ENCODE measurements at regions not wholly inside any gene's neighbourhood (a gene's known extent, or its start where the extent isn't known, plus 50 kb on each side); places are given as distances from the start of the nearest gene placed in this dataset.

- Histone ChIP-seq H3K27me3 (ENCODE audit: control insufficient read depth in 2 of 2, insufficient read depth in 1 of 2, low read length in 1 of 2) (no peaks in the 10 kb centered on the region), H3K4me1 (ENCODE audit: control insufficient read depth in 2 of 2, insufficient read depth in 2 of 2, low read length in 2 of 2) (peaks cover 0 to 9% of the 10 kb centered on the region in 2 donors), H3K27ac (ENCODE audit: low read depth in 1 of 2, low read length in 1 of 2) (no peak overlapping the region), H3K9me3 (ENCODE audit: control insufficient read depth in 2 of 2, insufficient read depth in 1 of 2, low read length in 1 of 2) (no peaks in the 10 kb centered on the region), H3K36me3 (ENCODE audit: control insufficient read depth in 2 of 2, insufficient read depth in 2 of 2, low read length in 1 of 2) (no peaks in the 10 kb centered on the region), H3K4me3 (ENCODE audit: low read length in 2 of 2) (no peak overlapping the region)
- 91% methylated on average over 7 of the region's 7 CpGs for WGBS
- no peak for DNase-seq (ENCODE audit: low read depth in 6 of 9, low spot score in 9 of 9)
Observed at GRCh38 chr3:59391131-59391530, 341.3 kb upstream of the CFAP20DC start.

- Histone ChIP-seq H3K4me1 (ENCODE audit: control insufficient read depth in 2 of 2, insufficient read depth in 2 of 2, low read length in 2 of 2) (peaks cover 0 to 9% of the 10 kb centered on the region in 2 donors), H3K27ac (ENCODE audit: low read depth in 1 of 2, low read length in 1 of 2) (peak overlapping the region in 1 of 2 donors; percentile 53), H3K27me3 (ENCODE audit: control insufficient read depth in 2 of 2, insufficient read depth in 1 of 2, low read length in 1 of 2) (no peaks in the 10 kb centered on the region), H3K4me3 (ENCODE audit: low read length in 2 of 2) (no peak overlapping the region), H3K36me3 (ENCODE audit: control insufficient read depth in 2 of 2, insufficient read depth in 2 of 2, low read length in 1 of 2) (no peaks in the 10 kb centered on the region), H3K9me3 (ENCODE audit: control insufficient read depth in 2 of 2, insufficient read depth in 1 of 2, low read length in 1 of 2) (no peaks in the 10 kb centered on the region)
- DNase-seq (ENCODE audit: low read depth in 6 of 9, low spot score in 9 of 9), result peak in 2 of 9 donors; percentile 5 to 41
- WGBS, result 72% methylated on average over 3 of the region's 3 CpGs
Observed at GRCh38 chr3:59388555-59389270, 338.9 kb upstream of the CFAP20DC start.

GRCh38 chr3:59386165-59386564 is 336.3 kb upstream of the CFAP20DC start:
- Histone ChIP-seq H3K27me3 (ENCODE audit: control insufficient read depth in 2 of 2, insufficient read depth in 1 of 2, low read length in 1 of 2) (no peaks in the 10 kb centered on the region), H3K9me3 (ENCODE audit: control insufficient read depth in 2 of 2, insufficient read depth in 1 of 2, low read length in 1 of 2) (no peaks in the 10 kb centered on the region), H3K36me3 (ENCODE audit: control insufficient read depth in 2 of 2, insufficient read depth in 2 of 2, low read length in 1 of 2) (no peaks in the 10 kb centered on the region), H3K27ac (ENCODE audit: low read depth in 1 of 2, low read length in 1 of 2) (no peak overlapping the region), H3K4me1 (ENCODE audit: control insufficient read depth in 2 of 2, insufficient read depth in 2 of 2, low read length in 2 of 2) (peaks cover 0 to 9% of the 10 kb centered on the region in 2 donors), H3K4me3 (ENCODE audit: low read length in 2 of 2) (no peak overlapping the region)
- DNase-seq (ENCODE audit: low read depth in 6 of 9, low spot score in 9 of 9), result peak in 1 of 9 donors; percentile 22
- 96% methylated on average over 5 of the region's 5 CpGs for WGBS

GRCh38 chr3:59385547-59385946 is 335.7 kb upstream of the CFAP20DC start:
- Histone ChIP-seq H3K4me1 (ENCODE audit: control insufficient read depth in 2 of 2, insufficient read depth in 2 of 2, low read length in 2 of 2) (peaks cover 0 to 9% of the 10 kb centered on the region in 2 donors), H3K27ac (ENCODE audit: low read depth in 1 of 2, low read length in 1 of 2) (no peak overlapping the region), H3K27me3 (ENCODE audit: control insufficient read depth in 2 of 2, insufficient read depth in 1 of 2, low read length in 1 of 2) (no peaks in the 10 kb centered on the region), H3K36me3 (ENCODE audit: control insufficient read depth in 2 of 2, insufficient read depth in 2 of 2, low read length in 1 of 2) (no peaks in the 10 kb centered on the region), H3K4me3 (ENCODE audit: low read length in 2 of 2) (no peak overlapping the region), H3K9me3 (ENCODE audit: control insufficient read depth in 2 of 2, insufficient read depth in 1 of 2, low read length in 1 of 2) (no peaks in the 10 kb centered on the region)
- WGBS, result 91% methylated on average over 7 of the region's 7 CpGs
- no peak for DNase-seq (ENCODE audit: low read depth in 6 of 9, low spot score in 9 of 9)

GRCh38 chr3:59381282-59381681 is 331.5 kb upstream of the CFAP20DC start:
- no peak overlapping the region for H3K27ac ChIP-seq (ENCODE audit: low read depth in 1 of 2, low read length in 1 of 2)
- no peaks in the 10 kb centered on the region for H3K36me3 ChIP-seq (ENCODE audit: control insufficient read depth in 2 of 2, insufficient read depth in 2 of 2, low read length in 1 of 2)
- no peaks in the 10 kb centered on the region for H3K4me1 ChIP-seq (ENCODE audit: control insufficient read depth in 2 of 2, insufficient read depth in 2 of 2, low read length in 2 of 2)
- H3K4me3 ChIP-seq (ENCODE audit: low read length in 2 of 2), result no peak overlapping the region
- no peaks in the 10 kb centered on the region for H3K9me3 ChIP-seq (ENCODE audit: control insufficient read depth in 2 of 2, insufficient read depth in 1 of 2, low read length in 1 of 2)
- H3K27me3 ChIP-seq (ENCODE audit: control insufficient read depth in 2 of 2, insufficient read depth in 1 of 2, low read length in 1 of 2), result no peaks in the 10 kb centered on the region
- DNase-seq (ENCODE audit: low read depth in 6 of 9, low spot score in 9 of 9), result no peak
- 97% methylated on average over 2 of the region's 2 CpGs for WGBS

GRCh38 chr3:59380146-59380545 is 330.3 kb upstream of the CFAP20DC start:
- no peak for DNase-seq (ENCODE audit: low read depth in 6 of 9, low spot score in 9 of 9)
- no peaks in the 10 kb centered on the region for H3K27me3 ChIP-seq (ENCODE audit: control insufficient read depth in 2 of 2, insufficient read depth in 1 of 2, low read length in 1 of 2)

GRCh38 chr3:59374818-59375211 is 325.0 kb upstream of the CFAP20DC start:
- WGBS, result 83% methylated on average over 3 of the region's 3 CpGs
- peaks cover 0 to 8% of the 10 kb centered on the region in 2 donors for H3K4me1 ChIP-seq (ENCODE audit: control insufficient read depth in 2 of 2, insufficient read depth in 2 of 2, low read length in 2 of 2)
- H3K27me3 ChIP-seq (ENCODE audit: control insufficient read depth in 2 of 2, insufficient read depth in 1 of 2, low read length in 1 of 2), result no peaks in the 10 kb centered on the region
- H3K4me3 ChIP-seq (ENCODE audit: low read length in 2 of 2), result no peak overlapping the region
- no peaks in the 10 kb centered on the region for H3K9me3 ChIP-seq (ENCODE audit: control insufficient read depth in 2 of 2, insufficient read depth in 1 of 2, low read length in 1 of 2)
- DNase-seq (ENCODE audit: low read depth in 6 of 9, low spot score in 9 of 9), result peak in 4 of 9 donors; percentile 17 to 67 (median 30)
- H3K36me3 ChIP-seq (ENCODE audit: control insufficient read depth in 2 of 2, insufficient read depth in 2 of 2, low read length in 1 of 2), result no peaks in the 10 kb centered on the region
- H3K27ac ChIP-seq (ENCODE audit: low read depth in 1 of 2, low read length in 1 of 2), result no peak overlapping the region

More at GRCh38 chr3:59380146-59380545, 330.3 kb upstream of the CFAP20DC start:
- Histone ChIP-seq H3K36me3 (ENCODE audit: control insufficient read depth in 2 of 2, insufficient read depth in 2 of 2, low read length in 1 of 2) (no peaks in the 10 kb centered on the region), H3K4me3 (ENCODE audit: low read length in 2 of 2) (no peak overlapping the region), H3K27ac (ENCODE audit: low read depth in 1 of 2, low read length in 1 of 2) (no peak overlapping the region), H3K4me1 (ENCODE audit: control insufficient read depth in 2 of 2, insufficient read depth in 2 of 2, low read length in 2 of 2) (no peaks in the 10 kb centered on the region), H3K9me3 (ENCODE audit: control insufficient read depth in 2 of 2, insufficient read depth in 1 of 2, low read length in 1 of 2) (no peaks in the 10 kb centered on the region)

- Histone ChIP-seq H3K4me3 (ENCODE audit: low read length in 2 of 2) (no peak overlapping the region), H3K36me3 (ENCODE audit: control insufficient read depth in 2 of 2, insufficient read depth in 2 of 2, low read length in 1 of 2) (no peaks in the 10 kb centered on the region), H3K4me1 (ENCODE audit: control insufficient read depth in 2 of 2, insufficient read depth in 2 of 2, low read length in 2 of 2) (peaks cover 0 to 8% of the 10 kb centered on the region in 2 donors), H3K27ac (ENCODE audit: low read depth in 1 of 2, low read length in 1 of 2) (no peak overlapping the region), H3K9me3 (ENCODE audit: control insufficient read depth in 2 of 2, insufficient read depth in 1 of 2, low read length in 1 of 2) (no peaks in the 10 kb centered on the region), H3K27me3 (ENCODE audit: control insufficient read depth in 2 of 2, insufficient read depth in 1 of 2, low read length in 1 of 2) (no peaks in the 10 kb centered on the region)
- DNase-seq (ENCODE audit: low read depth in 6 of 9, low spot score in 9 of 9), result no peak
- WGBS, result 95% methylated on average over 6 of the region's 6 CpGs
Observed at GRCh38 chr3:59374091-59374817, 324.4 kb upstream of the CFAP20DC start.

- Histone ChIP-seq H3K4me1 (ENCODE audit: control insufficient read depth in 2 of 2, insufficient read depth in 2 of 2, low read length in 2 of 2) (peaks cover 0 to 14% of the 10 kb centered on the region in 2 donors), H3K9me3 (ENCODE audit: control insufficient read depth in 2 of 2, insufficient read depth in 1 of 2, low read length in 1 of 2) (no peaks in the 10 kb centered on the region), H3K27me3 (ENCODE audit: control insufficient read depth in 2 of 2, insufficient read depth in 1 of 2, low read length in 1 of 2) (no peaks in the 10 kb centered on the region), H3K36me3 (ENCODE audit: control insufficient read depth in 2 of 2, insufficient read depth in 2 of 2, low read length in 1 of 2) (no peaks in the 10 kb centered on the region), H3K27ac (ENCODE audit: low read depth in 1 of 2, low read length in 1 of 2) (no peak overlapping the region), H3K4me3 (ENCODE audit: low read length in 2 of 2) (no peak overlapping the region)
- DNase-seq (ENCODE audit: low read depth in 6 of 9, low spot score in 9 of 9), result no peak
- WGBS, result 58% methylated on average over 3 of the region's 3 CpGs
Observed at GRCh38 chr3:59372346-59372745, 322.5 kb upstream of the CFAP20DC start.

Data from thymus (tissue), 11 donors.